ENCODE measurements at regions not wholly inside any gene's neighbourhood (a gene's known extent, or its start where the extent isn't known, plus 50 kb on each side); places are given as distances from the start of the nearest gene placed in this dataset.
"Not testable (repeated sequence)": the region's sequence is repeated elsewhere in the genome, so short reads cannot be mapped to it uniquely, and the experiment has no call there.

- H3K9me3 ChIP-seq = no peaks in the 10 kb centered on the region
- DNase-seq (ENCODE audit: low spot score in 2 of 2) = no peak
- intact Hi-C loops (cut with DNase I) = no loop called here
- H3K27ac ChIP-seq = no peak overlapping the region
- H3K4me1 ChIP-seq = no peaks in the 10 kb centered on the region
- H3K27me3 ChIP-seq = no peaks in the 10 kb centered on the region
- no peak overlapping the region for H3K4me3 ChIP-seq
- no peak for TF ChIP-seq CTCF (IDR thresholded peaks at IDR 0.05)
- no peaks in the 10 kb centered on the region for H3K36me3 ChIP-seq
Observed at GRCh38 chr4:112038861-112039260, 106.4 kb upstream of the FAM241A start.

GRCh38 chr4:112049119-112049518, 96.1 kb upstream of the FAM241A start:
- intact Hi-C loops (cut with DNase I); DNase-seq (ENCODE audit: low spot score in 2 of 2); H3K27ac ChIP-seq; H3K4me3 ChIP-seq; H3K27me3 ChIP-seq; H3K36me3 ChIP-seq; H3K9me3 ChIP-seq; H3K4me1 ChIP-seq: not testable (repeated sequence)

DNA sequence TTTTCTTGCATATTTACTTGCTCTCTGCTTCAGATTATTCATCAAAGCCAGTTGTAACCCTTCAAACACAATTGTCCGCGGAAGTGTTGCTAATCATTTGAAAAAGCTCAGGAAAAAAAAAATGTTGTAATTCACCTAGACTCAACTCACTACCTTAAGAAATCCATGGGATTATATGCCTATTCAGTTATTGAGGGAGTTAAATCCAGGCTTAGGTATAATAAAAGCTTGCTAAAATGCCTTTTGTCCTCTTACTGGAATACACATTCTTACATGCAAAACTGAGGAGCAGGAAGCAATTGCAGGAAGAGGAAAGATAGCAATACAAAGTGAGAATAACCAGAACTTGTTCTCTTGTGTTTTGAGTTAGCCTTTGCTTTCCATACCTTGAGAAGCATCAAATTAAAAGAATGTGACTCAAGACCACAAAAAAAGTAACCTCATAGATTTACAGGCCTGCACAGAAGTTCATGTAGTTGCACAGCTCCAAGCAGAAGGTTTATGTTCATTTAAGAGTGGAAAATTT, 91.4 kb upstream of the FAM241A start:
- no peak for DNase-seq (ENCODE audit: low spot score in 2 of 2)
- TF ChIP-seq CTCF (IDR thresholded peaks at IDR 0.05) = no peak
- Histone ChIP-seq H3K27me3 (no peaks in the 10 kb centered on the region), H3K27ac (no peak overlapping the region), H3K4me3 (no peak overlapping the region), H3K4me1 (no peaks in the 10 kb centered on the region), H3K36me3 (no peaks in the 10 kb centered on the region), H3K9me3 (no peaks in the 10 kb centered on the region)
- intact Hi-C loops (cut with DNase I) = no loop called here

- H3K27me3 ChIP-seq = no peaks in the 10 kb centered on the region
- H3K9me3 ChIP-seq = no peaks in the 10 kb centered on the region
- H3K27ac ChIP-seq = no peak overlapping the region
- H3K4me3 ChIP-seq = no peak overlapping the region
- H3K36me3 ChIP-seq = no peaks in the 10 kb centered on the region
- H3K4me1 ChIP-seq = no peaks in the 10 kb centered on the region
- no peak for DNase-seq (ENCODE audit: low spot score in 2 of 2)
- intact Hi-C loops (cut with DNase I) = no loop called here
- TF ChIP-seq CTCF (IDR thresholded peaks at IDR 0.05) = no peak
Observed at GRCh38 chr4:112055100-112055499, 90.2 kb upstream of the FAM241A start.

GRCh38 chr4:112057470-112057869, 87.8 kb upstream of the FAM241A start:
- no peaks in the 10 kb centered on the region for H3K9me3 ChIP-seq
- no peak for DNase-seq (ENCODE audit: low spot score in 2 of 2)
- H3K4me1 ChIP-seq = no peaks in the 10 kb centered on the region
- intact Hi-C loops (cut with DNase I) = no loop called here
- no peaks in the 10 kb centered on the region for H3K27me3 ChIP-seq
- no peaks in the 10 kb centered on the region for H3K36me3 ChIP-seq
- H3K4me3 ChIP-seq = no peak overlapping the region
- H3K27ac ChIP-seq = no peak overlapping the region
- no peak for TF ChIP-seq CTCF (IDR thresholded peaks at IDR 0.05)

DNA sequence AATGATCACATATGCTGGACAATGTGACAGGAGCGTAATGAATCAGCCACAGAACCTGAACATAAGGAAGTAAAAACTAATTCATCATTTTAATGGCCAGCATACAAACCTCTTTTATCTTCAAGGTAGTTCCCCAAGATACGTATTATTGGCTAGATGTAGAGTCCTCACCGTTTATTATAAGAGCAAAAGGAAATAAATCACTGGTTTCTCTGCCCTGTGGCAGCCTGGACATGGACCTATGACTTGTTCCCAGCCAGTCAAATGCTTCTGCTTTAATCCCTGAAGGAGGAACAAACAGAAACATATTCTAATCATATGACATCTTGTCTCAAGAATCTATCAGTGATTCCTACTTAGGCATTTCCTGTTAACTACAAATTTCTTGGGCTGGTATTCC, 86.8 kb upstream of the FAM241A start:
- Histone ChIP-seq H3K27ac (no peak overlapping the region), H3K27me3 (no peaks in the 10 kb centered on the region), H3K4me1 (no peaks in the 10 kb centered on the region), H3K4me3 (no peak overlapping the region), H3K9me3 (no peaks in the 10 kb centered on the region), H3K36me3 (no peaks in the 10 kb centered on the region)
- no peak for TF ChIP-seq CTCF (IDR thresholded peaks at IDR 0.05)
- no peak for DNase-seq (ENCODE audit: low spot score in 2 of 2)
- intact Hi-C loops (cut with DNase I) = no loop called here
